Activated CD8-positive, alpha-beta memory T cell treated with anti-CD3 and anti-CD28 coated beads for 36 hours (primary cell): ENCODE measurements at regions not wholly inside any gene's neighbourhood (a gene's known extent, or its start where the extent isn't known, plus 50 kb on each side); places are given as distances from the start of the nearest gene placed in this dataset.
"Not testable (repeated sequence)": the region's sequence is repeated elsewhere in the genome, so short reads cannot be mapped to it uniquely, and the experiment has no call there.

ENCODE experiments used
- CTCF ChIA-PET: fragments of 350-600 bp; sonication (Branson Sonifier 250); formaldehyde crosslinking; loops from one replicate; lab custom pipeline; 2021; ENCODE audit warnings: antibody characterized with exemption; lab: Charles Lee
- POLR2A ChIA-PET: fragments of 350-600 bp; sonication (Branson Sonifier 250); formaldehyde crosslinking; loops from one replicate; lab custom pipeline; 2021; ENCODE audit warnings: antibody characterized with exemption; lab: Charles Lee

GRCh38 chr2:224134003-224134734 is 95.1 kb upstream of the SERPINE2 start:
- ChIA-PET POLR2A (no interaction called here), CTCF (interaction anchor here (1.0 kb wide), 1 partner anchor 12 kb away, joined by 3 read pairs; no protein-coding TSS in a partner anchor)

DNA sequence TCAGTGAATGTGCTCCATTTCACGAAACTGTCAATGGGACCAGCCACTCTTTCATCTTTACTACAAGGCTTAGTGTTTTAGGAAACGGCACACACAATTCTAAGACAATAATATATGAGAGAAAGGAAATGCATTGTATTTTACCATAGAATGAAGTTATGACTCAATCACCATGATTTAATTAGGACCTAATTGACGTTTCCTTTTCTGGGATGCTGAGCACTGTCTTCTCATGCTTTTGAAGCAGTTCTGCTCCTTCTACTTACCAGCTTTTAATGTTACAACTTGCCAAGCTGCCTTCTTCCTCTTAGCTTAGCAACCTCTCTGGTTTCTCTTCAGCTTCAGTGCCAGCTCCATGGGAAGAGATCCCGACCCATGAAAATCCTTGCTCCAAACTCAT is 94.3 kb upstream of the SERPINE2 start:
- ChIA-PET POLR2A (no interaction called here), CTCF (interaction anchor here (1.0 kb wide), 1 partner anchor 13 kb away, joined by 3 read pairs; no protein-coding TSS in a partner anchor)

DNA sequence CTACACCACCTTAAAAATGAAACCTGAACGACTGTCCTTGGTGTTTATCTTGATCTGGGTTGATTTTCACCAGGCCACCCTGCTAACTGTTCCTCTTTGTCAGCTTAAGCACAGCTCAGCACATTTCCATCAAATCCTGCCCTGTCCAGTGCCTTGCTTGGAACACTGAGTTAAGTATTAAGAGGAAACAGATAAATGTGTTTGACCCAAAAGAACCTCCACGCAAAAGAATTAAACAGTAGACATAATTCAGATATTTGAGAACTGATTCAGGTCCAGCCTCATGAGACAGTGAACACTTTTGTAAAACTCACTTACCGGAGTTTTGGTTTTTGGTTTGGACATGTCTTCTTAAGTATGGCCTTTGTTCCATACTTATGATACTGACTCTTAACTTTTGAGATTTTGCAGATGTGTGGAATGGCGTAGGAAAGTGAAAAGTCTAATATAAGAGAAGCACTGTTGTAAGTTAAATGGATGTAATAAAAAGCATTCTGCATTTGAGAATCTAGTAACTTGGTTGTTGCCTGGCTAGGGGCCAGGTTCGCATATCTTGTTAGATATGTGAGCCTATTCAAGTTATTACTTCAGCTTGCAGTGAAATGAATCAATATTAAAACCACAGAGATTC is 88.9 kb upstream of the SERPINE2 start:
- ChIA-PET CTCF (no interaction called here), POLR2A (no interaction called here)

- ChIA-PET POLR2A (no interaction called here), CTCF (no interaction called here)
Observed at GRCh38 chr2:224126440-224126839, 87.4 kb upstream of the SERPINE2 start.

GRCh38 chr2:224126003-224126402 is 86.9 kb upstream of the SERPINE2 start:
- CTCF ChIA-PET, result no interaction called here
- POLR2A ChIA-PET, result no interaction called here

DNA sequence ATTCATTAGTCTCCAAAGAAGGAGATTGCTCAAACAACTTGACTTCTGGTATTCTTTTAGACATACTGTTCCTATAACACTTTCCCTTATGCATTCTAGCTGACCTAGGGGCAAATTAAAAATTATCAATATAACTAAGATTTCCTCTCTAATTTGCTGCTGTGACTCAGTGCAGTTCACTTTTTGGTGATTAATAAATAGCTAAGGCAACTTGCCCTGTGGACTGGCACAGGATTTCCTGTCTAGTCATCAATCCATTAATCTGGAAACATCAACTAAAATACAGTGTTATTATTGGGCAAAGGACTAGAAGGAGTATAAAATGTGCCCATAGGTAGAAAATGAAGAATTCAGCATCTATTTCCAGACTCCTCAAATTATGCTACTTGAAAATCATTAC is 83.5 kb upstream of the SERPINE2 start:
- ChIA-PET POLR2A (no interaction called here), CTCF (no interaction called here)

DNA sequence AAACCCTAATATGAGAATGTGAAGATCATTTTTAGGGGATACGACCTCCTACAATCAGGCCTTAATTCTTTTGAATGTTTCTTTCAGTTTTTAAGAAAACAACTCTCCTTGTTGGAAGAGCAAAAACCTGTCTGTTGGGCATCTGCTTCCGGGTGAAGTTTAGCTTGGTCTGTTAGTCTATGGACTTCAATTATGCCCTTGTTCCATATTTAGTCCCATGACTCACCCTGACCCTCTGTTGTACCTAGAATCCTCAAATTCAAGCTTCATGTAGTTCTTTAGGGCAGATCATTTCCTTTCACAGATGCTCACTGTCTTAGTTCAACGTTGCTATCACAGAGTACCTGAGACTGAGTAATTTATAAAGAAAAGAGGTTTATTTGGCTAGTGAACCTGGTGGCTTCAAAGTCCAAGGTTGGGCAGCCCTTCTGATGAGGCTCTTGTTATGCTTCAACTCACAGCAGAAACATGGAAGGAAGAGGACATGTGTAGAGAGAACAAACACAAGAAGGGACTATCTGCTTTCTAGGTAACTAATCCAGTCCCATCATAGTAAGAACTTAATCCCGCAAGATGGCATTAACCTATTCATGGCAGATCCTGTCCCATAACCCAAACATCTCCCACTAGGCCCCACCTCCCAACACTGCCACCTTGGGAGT is 82.5 kb upstream of the SERPINE2 start:
- CTCF ChIA-PET, result no interaction called here
- POLR2A ChIA-PET, result no interaction called here

- CTCF ChIA-PET, result no interaction called here
- POLR2A ChIA-PET, result no interaction called here
Observed at GRCh38 chr2:224120986-224121385, 81.9 kb upstream of the SERPINE2 start.

- POLR2A ChIA-PET, CTCF ChIA-PET: not testable (repeated sequence)
Observed at GRCh38 chr2:224119846-224120245, 80.8 kb upstream of the SERPINE2 start.

DNA sequence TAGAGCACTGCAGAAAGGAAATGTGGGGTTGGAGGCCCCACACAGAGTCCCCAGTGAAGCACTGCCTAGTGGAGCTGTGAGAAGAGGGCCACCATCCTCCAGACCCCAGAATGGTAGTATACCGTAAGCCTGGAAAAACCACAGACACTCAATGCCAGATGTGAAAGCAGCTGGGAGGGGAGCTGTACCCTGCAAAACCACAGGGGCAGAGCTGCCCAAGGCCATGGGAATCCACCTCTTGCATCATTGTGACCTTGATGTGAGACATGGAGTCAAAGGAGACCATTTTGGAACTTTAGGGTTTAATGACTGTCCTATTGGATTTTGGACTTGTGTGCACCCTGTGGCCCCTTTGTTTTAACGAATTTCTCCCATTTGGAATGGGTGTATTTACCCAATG is 75.3 kb upstream of the SERPINE2 start:
- POLR2A ChIA-PET, result no interaction called here
- CTCF ChIA-PET, result no interaction called here

DNA sequence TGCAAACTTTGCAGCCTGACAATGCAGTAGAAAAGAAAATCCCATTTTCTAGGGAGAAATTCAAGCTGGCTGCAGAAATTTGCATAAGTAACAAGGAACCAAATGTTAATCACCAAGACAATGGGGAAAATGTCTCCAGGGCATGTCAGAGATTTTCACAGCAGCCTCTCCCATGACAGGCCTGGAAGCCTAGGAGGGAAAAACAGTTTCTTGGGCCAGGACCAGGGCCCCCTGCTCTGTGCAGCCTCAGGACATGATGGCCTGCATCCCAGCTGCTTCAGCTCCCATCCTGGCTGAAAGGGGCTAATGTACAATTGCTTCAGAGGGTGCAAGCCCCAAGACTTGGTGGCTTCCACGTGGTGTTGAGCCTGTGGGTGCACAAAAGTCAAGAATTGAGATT is 74.8 kb upstream of the SERPINE2 start:
- POLR2A ChIA-PET, result not testable (repeated sequence)

DNA sequence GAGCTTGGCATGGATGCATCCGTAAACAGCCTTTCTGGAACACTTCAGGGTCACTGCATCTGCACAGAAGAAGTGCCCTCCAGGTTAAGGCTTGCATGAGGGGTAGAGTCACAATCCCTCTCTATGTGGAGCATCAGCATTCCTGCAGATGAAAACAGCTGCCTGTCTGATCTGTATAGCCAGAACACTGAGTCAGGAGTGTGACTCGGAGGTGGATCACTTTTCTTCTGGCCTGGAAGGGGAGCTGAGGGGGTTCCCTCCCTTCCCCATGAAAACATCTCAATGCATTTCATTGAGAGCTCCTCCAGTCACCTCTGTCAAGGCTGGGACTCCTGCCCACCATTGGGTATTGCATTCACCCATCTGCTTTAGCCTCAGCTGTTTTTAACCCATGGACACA is 72.5 kb upstream of the SERPINE2 start:
- CTCF ChIA-PET, result no interaction called here
- POLR2A ChIA-PET, result no interaction called here

More for the DNA sequence above, 74.8 kb upstream of the SERPINE2 start:
- CTCF ChIA-PET, result not testable (repeated sequence)

GRCh38 chr2:224110811-224111210 is 71.7 kb upstream of the SERPINE2 start:
- POLR2A ChIA-PET, result no interaction called here
- CTCF ChIA-PET, result no interaction called here

GRCh38 chr2:224109751-224110150 is 70.7 kb upstream of the SERPINE2 start:
- ChIA-PET CTCF (no interaction called here), POLR2A (no interaction called here)

DNA sequence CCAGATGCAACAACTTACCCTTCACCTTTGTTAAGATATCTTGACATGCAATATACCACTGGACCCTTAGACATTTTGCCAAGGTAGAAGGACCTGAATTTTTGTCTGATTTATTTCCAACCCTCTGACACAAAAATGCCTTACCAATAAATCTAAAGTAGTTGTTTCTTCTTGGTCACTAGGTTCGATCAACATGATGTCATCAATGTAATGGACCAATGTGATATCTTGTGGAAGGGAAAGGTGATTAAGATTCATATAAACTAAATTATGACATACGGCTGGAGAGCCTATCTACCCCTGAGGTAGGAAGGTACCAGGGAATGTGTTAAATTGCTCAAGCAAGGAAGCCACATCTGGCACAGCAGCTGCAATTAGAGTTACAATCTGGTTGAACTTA is 67.7 kb upstream of the SERPINE2 start:
- POLR2A ChIA-PET, result no interaction called here
- CTCF ChIA-PET, result no interaction called here

DNA sequence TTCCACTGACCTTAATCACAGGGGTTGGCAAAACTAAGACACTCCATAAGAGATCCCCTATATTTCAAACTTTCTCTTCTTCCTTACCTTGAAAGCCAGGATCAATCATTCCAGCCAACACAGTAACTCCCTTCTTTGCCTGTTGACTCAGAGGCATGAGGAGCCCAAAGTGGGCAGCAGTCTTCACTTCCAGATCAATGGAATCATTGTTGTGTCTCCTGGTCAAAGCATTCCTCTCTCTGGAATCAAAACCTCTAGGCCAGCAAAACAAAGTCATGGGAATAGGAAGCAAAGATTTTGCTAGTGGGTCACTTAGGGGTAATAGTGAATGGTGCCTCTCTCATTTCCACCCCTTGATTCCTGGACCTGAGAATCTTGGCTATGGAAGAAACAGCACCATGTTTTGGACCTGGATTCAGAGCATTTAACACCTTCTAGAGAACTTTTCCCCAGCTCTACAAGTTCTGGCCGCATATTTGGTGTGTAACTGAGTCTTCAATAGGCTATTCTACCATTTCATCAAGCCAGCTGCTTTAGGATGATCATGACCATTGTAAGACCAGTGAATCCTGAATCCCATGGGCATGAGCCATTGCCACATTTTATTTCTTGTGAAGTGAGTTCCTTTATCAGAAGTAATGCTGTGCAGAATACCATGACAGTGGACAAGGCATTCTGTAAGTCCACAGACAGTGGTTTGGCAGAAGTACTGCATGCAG is 65.7 kb upstream of the SERPINE2 start:
- ChIA-PET CTCF (no interaction called here), POLR2A (no interaction called here)

- ChIA-PET POLR2A (no interaction called here), CTCF (no interaction called here)
Observed at GRCh38 chr2:224103651-224104050, 64.6 kb upstream of the SERPINE2 start.

DNA sequence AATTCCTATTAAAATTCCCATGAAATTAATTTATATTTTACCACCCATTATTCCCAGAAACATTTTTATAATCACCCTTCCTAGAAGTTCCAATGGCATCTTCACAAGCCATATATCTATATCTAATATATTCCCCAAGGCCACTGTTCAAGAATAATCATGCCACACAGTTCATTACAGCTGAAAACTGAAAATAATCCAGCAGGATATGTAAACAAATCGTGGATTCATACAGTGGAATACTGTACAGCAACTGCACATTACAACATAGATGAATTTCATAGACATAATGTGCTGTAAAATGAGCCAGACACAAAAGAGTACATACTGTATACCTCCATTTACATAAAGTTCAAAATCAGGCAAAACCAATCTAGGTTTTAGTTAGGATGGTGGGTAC is 63.9 kb upstream of the SERPINE2 start:
- POLR2A ChIA-PET, result no interaction called here
- CTCF ChIA-PET, result no interaction called here

- POLR2A ChIA-PET, result no interaction called here
- CTCF ChIA-PET, result no interaction called here
Observed at GRCh38 chr2:224101820-224102630, 62.9 kb upstream of the SERPINE2 start.
